CD4-positive, alpha-beta T cell treated with Interleukin-21 for 1 hour (primary cell): ENCODE measurements at regions not wholly inside any gene's neighbourhood (a gene's known extent, or its start where the extent isn't known, plus 50 kb on each side); places are given as distances from the start of the nearest gene placed in this dataset.
"Not testable (repeated sequence)": the region's sequence is repeated elsewhere in the genome, so short reads cannot be mapped to it uniquely, and the experiment has no call there.

ENCODE experiments used
- DNase-seq: peaks from one replicate; pipeline ENCODE4 v3.0.0-alpha.2; 2020

GRCh38 chr6:21935561-21936028 lies 342.0 kb downstream of the SOX4 start:
- DNase-seq = no peak

- no peak for DNase-seq
Observed at GRCh38 chr6:21937466-21937865, 343.9 kb downstream of the SOX4 start.

- not testable (repeated sequence) for DNase-seq
Observed at GRCh38 chr6:21939066-21939465, 345.5 kb downstream of the SOX4 start.

GRCh38 chr6:21941926-21942325 lies 348.4 kb downstream of the SOX4 start:
- DNase-seq = no peak

- DNase-seq = no peak
Observed at GRCh38 chr6:21942897-21943296, 349.3 kb downstream of the SOX4 start.

GRCh38 chr6:21946298-21946783 lies 350.5 kb downstream of the PRL start:
- DNase-seq = no peak

- DNase-seq = not testable (repeated sequence)
Observed at GRCh38 chr6:21947227-21947626, 349.6 kb downstream of the PRL start.

- DNase-seq = no peak
Observed at GRCh38 chr6:21947731-21948386, 349.0 kb downstream of the PRL start.

- DNase-seq = no peak
Observed at GRCh38 chr6:21949211-21949801, 347.5 kb downstream of the PRL start.

- DNase-seq = no peak
Observed at GRCh38 chr6:21952367-21952766, 344.5 kb downstream of the PRL start.

- no peak for DNase-seq
Observed at GRCh38 chr6:21953831-21954801, 342.7 kb downstream of the PRL start.

- no peak for DNase-seq
Observed at GRCh38 chr6:21955053-21955595, 341.7 kb downstream of the PRL start.

- DNase-seq = no peak
Observed at GRCh38 chr6:21955951-21956350, 340.9 kb downstream of the PRL start.

GRCh38 chr6:21958428-21958827 lies 338.4 kb downstream of the PRL start:
- no peak for DNase-seq

GRCh38 chr6:21961226-21961625 lies 335.6 kb downstream of the PRL start:
- no peak for DNase-seq

GRCh38 chr6:21965016-21965415 lies 331.8 kb downstream of the PRL start:
- no peak for DNase-seq

- no peak for DNase-seq
Observed at GRCh38 chr6:21965953-21966539, 330.8 kb downstream of the PRL start.

GRCh38 chr6:21967056-21967974 lies 329.5 kb downstream of the PRL start:
- DNase-seq = no peak

GRCh38 chr6:21968411-21968810 lies 328.4 kb downstream of the PRL start:
- no peak for DNase-seq

GRCh38 chr6:21969192-21969591 lies 327.6 kb downstream of the PRL start:
- DNase-seq = no peak

- no peak for DNase-seq
Observed at GRCh38 chr6:21970569-21971300, 326.1 kb downstream of the PRL start.
